Stomach (tissue), 8 donors: ENCODE measurements at regions not wholly inside any gene's neighbourhood (a gene's known extent, or its start where the extent isn't known, plus 50 kb on each side); places are given as distances from the start of the nearest gene placed in this dataset.

Experiments used
- DNase-seq, 2 donors: peaks; one replicate each; pipeline versions ENCODE4 v3.0.0 to v3.0.0-alpha.2; 2013 to 2019
- H3K27ac ChIP-seq, 5 donors: fragments of 200-600 bp in 4 of 5; sonication (generic) in 4 of 5; one replicate each; pipeline ENCODE4 v1.5.1; 2013 to 2019; ENCODE audit warnings: mild to moderate bottlenecking in 1 of 5, moderate library complexity in 1 of 5
- H3K27me3 ChIP-seq, 3 donors: fragments of 200-600 bp; sonication (generic); one replicate each; pipeline ENCODE4 v1.5.1; 2017 to 2019; ENCODE audit warnings: mixed run types in 1 of 3
- H3K36me3 ChIP-seq, 4 donors: fragments of 200-600 bp; sonication (generic); 1 replicate in 3 of 4; 2 replicates in 1 of 4; pipeline ENCODE4 v1.5.1; 2016 to 2019
- H3K4me1 ChIP-seq, 4 donors: fragments of 200-600 bp; sonication (generic); one replicate each; pipeline ENCODE4 v1.5.1; 2016 to 2019
- H3K4me3 ChIP-seq, 4 donors: fragments of 200-600 bp; sonication (generic) in 3 of 4; one replicate each; pipeline ENCODE4 v1.5.1; 2016 to 2019; ENCODE audit warnings: mild to moderate bottlenecking in 1 of 4
- H3K9me3 ChIP-seq, 4 donors: fragments of 200-600 bp; sonication (generic); one replicate each; pipeline ENCODE4 v1.5.1; 2016 to 2019
- EP300 ChIP-seq: sonication (generic); formaldehyde crosslinking; IDR thresholded peaks from one replicate; pipeline ENCODE4 v1.6.1; 2017; ENCODE audit warnings: antibody characterized with exemption
- POLR2A ChIP-seq, 4 donors: fragments of 450-650 bp; IDR thresholded peaks; one replicate each; pipeline ENCODE4 v1.6.1; 2016; ENCODE audit warnings: antibody characterized with exemption in 4 of 4, control low read depth in 2 of 4, mild to moderate bottlenecking in 1 of 4, moderate library complexity in 1 of 4
- POLR2AphosphoS5 ChIP-seq, 3 donors: sonication (generic); formaldehyde crosslinking; IDR thresholded peaks; one replicate each; pipeline ENCODE4 v1.6.1; 2016; ENCODE audit warnings: antibody characterized with exemption in 3 of 3
- WGBS, 5 donors: extraction: QIAGEN DNeasy Blood & Tissue Kit in 3 of 5; methylation state at CpG; one replicate each; pipeline versions ENCODE4 v1.1.5 to v1.1.7; 2013 to 2018; 5-methylcytosine and 5-hydroxymethylcytosine counted together
- intact Hi-C: fragments of 100-400 bp; cut with DNase I; formaldehyde crosslinking; loops from one replicate; pipeline ENCODE4 v1.15.1; 2023; ENCODE audit warnings: low total_unique reads
- TF ChIP-seq, protein P1 (sequence below), 7 experiments: fragments of 450-650 bp in 4 of 7; fragments of 200-600 bp in 3 of 7; sonication (generic) in 3 of 7; IDR thresholded peaks; one replicate each; pipeline ENCODE4 v1.5.1; 2016 to 2019; ENCODE audit warnings: antibody characterized with exemption in 7 of 7, control low read depth in 2 of 7, mild to moderate bottlenecking in 1 of 7
- donor health status: healthy with polysubstance abuse.
- donor health status: Bipolar disorder and iron deficiency.
- donor health status: healthy.

- Histone ChIP-seq H3K4me3 (no peak overlapping the region), H3K27ac (no peak overlapping the region), H3K4me1 (no peaks in the 10 kb centered on the region), H3K36me3 (no peaks in the 10 kb centered on the region), H3K9me3 (peaks cover 0 to 5% (median 0%) of the 10 kb centered on the region in 4 donors), H3K27me3 (no peaks in the 10 kb centered on the region)
- DNase-seq, result no peak
- TF ChIP-seq, protein P1, sequence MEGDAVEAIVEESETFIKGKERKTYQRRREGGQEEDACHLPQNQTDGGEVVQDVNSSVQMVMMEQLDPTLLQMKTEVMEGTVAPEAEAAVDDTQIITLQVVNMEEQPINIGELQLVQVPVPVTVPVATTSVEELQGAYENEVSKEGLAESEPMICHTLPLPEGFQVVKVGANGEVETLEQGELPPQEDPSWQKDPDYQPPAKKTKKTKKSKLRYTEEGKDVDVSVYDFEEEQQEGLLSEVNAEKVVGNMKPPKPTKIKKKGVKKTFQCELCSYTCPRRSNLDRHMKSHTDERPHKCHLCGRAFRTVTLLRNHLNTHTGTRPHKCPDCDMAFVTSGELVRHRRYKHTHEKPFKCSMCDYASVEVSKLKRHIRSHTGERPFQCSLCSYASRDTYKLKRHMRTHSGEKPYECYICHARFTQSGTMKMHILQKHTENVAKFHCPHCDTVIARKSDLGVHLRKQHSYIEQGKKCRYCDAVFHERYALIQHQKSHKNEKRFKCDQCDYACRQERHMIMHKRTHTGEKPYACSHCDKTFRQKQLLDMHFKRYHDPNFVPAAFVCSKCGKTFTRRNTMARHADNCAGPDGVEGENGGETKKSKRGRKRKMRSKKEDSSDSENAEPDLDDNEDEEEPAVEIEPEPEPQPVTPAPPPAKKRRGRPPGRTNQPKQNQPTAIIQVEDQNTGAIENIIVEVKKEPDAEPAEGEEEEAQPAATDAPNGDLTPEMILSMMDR (IDR thresholded peaks at IDR 0.05), result no peak
- TF ChIP-seq POLR2A (IDR thresholded peaks at IDR 0.05) (no peak), POLR2AphosphoS5 (IDR thresholded peaks at IDR 0.05) (no peak), EP300 (no peak)
- 47 to 71% (median 57%) methylated on average over 7 of the region's 7 CpGs for WGBS, 5 donors
- intact Hi-C loops, result no loop called here
These were observed 178.0 kb downstream of the PRDM2 start for GRCh38 chr1:13878021-13878420.

- H3K4me3 ChIP-seq, result no peak overlapping the region
- no peak for DNase-seq
- no peaks in the 10 kb centered on the region for H3K36me3 ChIP-seq
- H3K27ac ChIP-seq, result no peak overlapping the region
- no peaks in the 10 kb centered on the region for H3K27me3 ChIP-seq
- H3K9me3 ChIP-seq, result peaks cover 0 to 5% (median 0%) of the 10 kb centered on the region in 4 donors
- TF ChIP-seq POLR2AphosphoS5 (IDR thresholded peaks at IDR 0.05) (no peak), EP300 (no peak), POLR2A (IDR thresholded peaks at IDR 0.05) (no peak)
- TF ChIP-seq, protein P1 (IDR thresholded peaks at IDR 0.05), result no peak
- intact Hi-C loops, result no loop called here
- WGBS, 5 donors, result 83 to 88% (median 83%) methylated on average over 9 of the region's 9 CpGs
- H3K4me1 ChIP-seq, result no peaks in the 10 kb centered on the region
These were observed 178.5 kb downstream of the PRDM2 start for GRCh38 chr1:13878451-13878850.

- Histone ChIP-seq H3K27ac (no peak overlapping the region), H3K36me3 (no peaks in the 10 kb centered on the region), H3K27me3 (no peaks in the 10 kb centered on the region), H3K9me3 (no peaks in the 10 kb centered on the region), H3K4me3 (no peak overlapping the region), H3K4me1 (no peaks in the 10 kb centered on the region)
- no peak for DNase-seq
- intact Hi-C loops, result no loop called here
- TF ChIP-seq, protein P1 (IDR thresholded peaks at IDR 0.05), result no peak
- TF ChIP-seq EP300 (no peak), POLR2A (IDR thresholded peaks at IDR 0.05) (no peak), POLR2AphosphoS5 (IDR thresholded peaks at IDR 0.05) (no peak)
- WGBS, 5 donors, result 76 to 88% (median 82%) methylated on average over 5 of the region's 5 CpGs
These were observed 181.5 kb downstream of the PRDM2 start for GRCh38 chr1:13881385-13882088.

- peaks cover 0 to 59% (median 39%) of the 10 kb centered on the region in 3 donors for H3K27me3 ChIP-seq
- peak in 1 of 2 donors; percentile 12 for DNase-seq
- 25 to 43% (median 36%) methylated on average over 10 of the region's 10 CpGs for WGBS, 5 donors
- H3K4me3 ChIP-seq, result no peak overlapping the region
- H3K27ac ChIP-seq, result no peak overlapping the region
- no peak for TF ChIP-seq EP300
- TF ChIP-seq POLR2AphosphoS5 (IDR thresholded peaks at IDR 0.05), result no peak
- no peak for TF ChIP-seq POLR2A (IDR thresholded peaks at IDR 0.05)
- TF ChIP-seq, protein P1 (IDR thresholded peaks at IDR 0.05), result no peak
- intact Hi-C loops, result no loop called here
- H3K4me1 ChIP-seq, result peaks cover 0 to 17% (median 9%) of the 10 kb centered on the region in 4 donors
- no peaks in the 10 kb centered on the region for H3K36me3 ChIP-seq
- peaks cover 0 to 11% (median 4%) of the 10 kb centered on the region in 4 donors for H3K9me3 ChIP-seq
These were observed 188.5 kb downstream of the PRDM2 start for GRCh38 chr1:13888351-13888986.
